Neural crest cell (in vitro differentiated cells): ENCODE measurements at regions not wholly inside any gene's neighbourhood (a gene's known extent, or its start where the extent isn't known, plus 50 kb on each side); places are given as distances from the start of the nearest gene placed in this dataset.
A peak's percentile ranks its signal among the peaks of the same experiment; 100 is the strongest.
"Not testable (repeated sequence)": the region's sequence is repeated elsewhere in the genome, so short reads cannot be mapped to it uniquely, and the experiment has no call there.

Experiments used
- DNase-seq: peaks from one replicate; pipeline ENCODE4 v3.0.0; 2021; ENCODE audit warnings: low read depth, mixed read lengths, low spot score
- H3K27ac Mint-ChIP-seq: one replicate; pipeline ENCODE4 v1.8.0; 2021; ENCODE audit warnings: mild to moderate bottlenecking, mixed read lengths; ENCODE audit not compliant: unreplicated experiment
- H3K27me3 Mint-ChIP-seq: 2 replicates; pipeline ENCODE4 v1.8.0; 2021; ENCODE audit warnings: low read depth, mild to moderate bottlenecking, mixed read lengths
- H3K36me3 Mint-ChIP-seq: 2 replicates; pipeline ENCODE4 v1.8.0; 2021; ENCODE audit warnings: low read depth, mild to moderate bottlenecking, mixed read lengths
- H3K4me1 Mint-ChIP-seq: 2 replicates; pipeline ENCODE4 v1.8.0; 2021; ENCODE audit warnings: mixed read lengths
- H3K4me3 Mint-ChIP-seq: one replicate; pipeline ENCODE4 v1.8.0; 2021; ENCODE audit warnings: mild to moderate bottlenecking, mixed read lengths
- H3K9me3 Mint-ChIP-seq: 2 replicates; pipeline ENCODE4 v1.8.0; 2021; ENCODE audit warnings: mixed read lengths
- CTCF ChIP-seq: fragments of 200-600 bp; sonication (generic); conservative IDR thresholded peaks from 2 replicates; pipeline ENCODE4 v1.5.0; 2021; ENCODE audit warnings: antibody characterized with exemption, mild to moderate bottlenecking

- DNase-seq, result peak; percentile 40
- Mint-ChIP-seq H3K36me3 (no peaks in the 10 kb centered on the region), H3K27me3 (no peaks in the 10 kb centered on the region), H3K9me3 (peaks cover 7% of the 10 kb centered on the region), H3K4me3 (peak overlapping the region; percentile 25), H3K4me1 (peaks cover 73% of the 10 kb centered on the region), H3K27ac (peak overlapping the region; percentile 91)
- TF ChIP-seq CTCF, result no peak
These were observed 492.5 kb downstream of the SOX11 start for GRCh38 chr2:6184532-6185292.

GRCh38 chr2:6186332-6187151 is 494.4 kb downstream of the SOX11 start:
- Mint-ChIP-seq H3K4me1 (peaks cover 58% of the 10 kb centered on the region), H3K4me3 (peak overlapping the region; percentile 60), H3K36me3 (peaks cover 2% of the 10 kb centered on the region), H3K27me3 (no peaks in the 10 kb centered on the region), H3K9me3 (peaks cover 9% of the 10 kb centered on the region), H3K27ac (peak overlapping the region; percentile 89)
- TF ChIP-seq CTCF, result no peak
- no peak for DNase-seq

GRCh38 chr2:6196449-6196848 is 504.3 kb downstream of the SOX11 start:
- Mint-ChIP-seq H3K36me3 (peaks cover 3% of the 10 kb centered on the region), H3K4me1 (peaks cover 4% of the 10 kb centered on the region), H3K27me3 (no peaks in the 10 kb centered on the region), H3K9me3 (peaks cover 15% of the 10 kb centered on the region), H3K27ac (no peak overlapping the region), H3K4me3 (no peak overlapping the region)
- TF ChIP-seq CTCF, result no peak
- DNase-seq, result no peak

- H3K36me3 Mint-ChIP-seq, H3K27ac Mint-ChIP-seq, DNase-seq, H3K4me3 Mint-ChIP-seq, H3K27me3 Mint-ChIP-seq: not testable (repeated sequence)
- Mint-ChIP-seq H3K4me1 (peaks cover 13% of the 10 kb centered on the region), H3K9me3 (peaks cover 11% of the 10 kb centered on the region)
These were observed 506.3 kb downstream of the SOX11 start for GRCh38 chr2:6198370-6198919.

GRCh38 chr2:6202756-6203155 is 510.6 kb downstream of the SOX11 start:
- Mint-ChIP-seq H3K36me3 (peaks cover 3% of the 10 kb centered on the region), H3K4me1 (peaks cover 9% of the 10 kb centered on the region), H3K4me3 (no peak overlapping the region), H3K27me3 (no peaks in the 10 kb centered on the region), H3K9me3 (peaks cover 9% of the 10 kb centered on the region), H3K27ac (no peak overlapping the region)
- no peak for TF ChIP-seq CTCF
- DNase-seq, result no peak
